Natural killer cell treated with Interleukin-12 subunit alpha and Interleukin-12 subunit beta and Interleukin-15 and Interleukin-18, amount 100 ng/mL, for 72 hours (primary cell): ENCODE measurements at regions not wholly inside any gene's neighbourhood (a gene's known extent, or its start where the extent isn't known, plus 50 kb on each side); places are given as distances from the start of the nearest gene placed in this dataset.

Experiments used
- ATAC-seq, 2 donors: fragments of 150-1000 bp; cut with Tn5 transposase in 1 of 2; sonication (Bioruptor Pico), chemical (Tn5 transposase) in 1 of 2; 2 replicates each; pipeline ENCODE4 v1.10.0; 2021
- DNase-seq: peaks from one replicate; pipeline ENCODE4 v3.0.0; 2022; ENCODE audit warnings: low spot score
- H3K27ac Mint-ChIP-seq, 2 donors: 1 replicate in 1 of 2; 2 replicates in 1 of 2; pipeline ENCODE4 v1.8.0; 2022; ENCODE audit warnings: mixed read lengths in 2 of 2, mild to moderate bottlenecking in 1 of 2, moderate library complexity in 1 of 2
- H3K27me3 Mint-ChIP-seq, 2 donors: 1 replicate in 1 of 2; 2 replicates in 1 of 2; pipeline ENCODE4 v1.8.0; 2022; ENCODE audit warnings: mixed read lengths in 2 of 2
- H3K36me3 Mint-ChIP-seq: one replicate; pipeline ENCODE4 v1.8.0; 2022; ENCODE audit warnings: mixed read lengths
- H3K4me1 Mint-ChIP-seq, 2 donors: 1 replicate in 1 of 2; 2 replicates in 1 of 2; pipeline ENCODE4 v1.8.0; 2022; ENCODE audit warnings: low read depth in 2 of 2, mixed read lengths in 2 of 2, mild to moderate bottlenecking in 1 of 2
- H3K4me3 Mint-ChIP-seq: one replicate; pipeline ENCODE4 v1.8.0; 2022; ENCODE audit warnings: mixed read lengths
- H3K9me3 Mint-ChIP-seq: 2 replicates; pipeline ENCODE4 v1.8.0; 2022; ENCODE audit warnings: mixed read lengths

- no peaks in the 10 kb centered on the region for H3K4me1 Mint-ChIP-seq
- no peak overlapping the region for H3K27ac Mint-ChIP-seq
- ATAC-seq (no peak), DNase-seq (no peak)
- no peak overlapping the region for H3K4me3 Mint-ChIP-seq
- H3K9me3 Mint-ChIP-seq, result peaks cover 3% of the 10 kb centered on the region
- no peaks in the 10 kb centered on the region for H3K27me3 Mint-ChIP-seq
- no peaks in the 10 kb centered on the region for H3K36me3 Mint-ChIP-seq
These were observed 255.6 kb downstream of the DHX15 start for GRCh38 chr4:24328711-24329110.

GRCh38 chr4:24328310-24328709 lies 256.0 kb downstream of the DHX15 start:
- H3K36me3 Mint-ChIP-seq, result no peaks in the 10 kb centered on the region
- DNase-seq, result no peak
- H3K4me3 Mint-ChIP-seq, result no peak overlapping the region
- no peaks in the 10 kb centered on the region for H3K27me3 Mint-ChIP-seq
- ATAC-seq, result no peak
- no peak overlapping the region for H3K27ac Mint-ChIP-seq
- peaks cover 3% of the 10 kb centered on the region for H3K9me3 Mint-ChIP-seq
- no peaks in the 10 kb centered on the region for H3K4me1 Mint-ChIP-seq

- DNase-seq, result no peak
- Mint-ChIP-seq H3K9me3 (peaks cover 7% of the 10 kb centered on the region), H3K27ac (no peak overlapping the region), H3K36me3 (no peaks in the 10 kb centered on the region), H3K27me3 (no peaks in the 10 kb centered on the region), H3K4me1 (no peaks in the 10 kb centered on the region), H3K4me3 (no peak overlapping the region)
- ATAC-seq, result no peak
These were observed 261.4 kb downstream of the DHX15 start for GRCh38 chr4:24322995-24323394.

- Mint-ChIP-seq H3K36me3 (no peaks in the 10 kb centered on the region), H3K4me1 (no peaks in the 10 kb centered on the region), H3K27ac (no peak overlapping the region), H3K27me3 (no peaks in the 10 kb centered on the region), H3K4me3 (no peak overlapping the region), H3K9me3 (peaks cover 7% of the 10 kb centered on the region)
- DNase-seq (no peak), ATAC-seq (no peak)
These were observed 261.8 kb downstream of the DHX15 start for GRCh38 chr4:24322511-24322910.

GRCh38 chr4:24321616-24322015 lies 262.7 kb downstream of the DHX15 start:
- DNase-seq, result no peak
- no peaks in the 10 kb centered on the region for H3K36me3 Mint-ChIP-seq
- ATAC-seq, result no peak
- H3K4me3 Mint-ChIP-seq, result no peak overlapping the region
- H3K9me3 Mint-ChIP-seq, result peaks cover 6% of the 10 kb centered on the region
- H3K4me1 Mint-ChIP-seq, result no peaks in the 10 kb centered on the region
- no peaks in the 10 kb centered on the region for H3K27me3 Mint-ChIP-seq
- H3K27ac Mint-ChIP-seq, result no peak overlapping the region

- Mint-ChIP-seq H3K36me3 (no peaks in the 10 kb centered on the region), H3K4me1 (no peaks in the 10 kb centered on the region), H3K9me3 (peaks cover 3% of the 10 kb centered on the region), H3K27me3 (no peaks in the 10 kb centered on the region), H3K27ac (no peak overlapping the region), H3K4me3 (no peak overlapping the region)
- DNase-seq (no peak), ATAC-seq (no peak)
These were observed 263.2 kb downstream of the DHX15 start for GRCh38 chr4:24321131-24321530.

GRCh38 chr4:24319387-24319786 lies 265.0 kb downstream of the DHX15 start:
- H3K4me3 Mint-ChIP-seq, result no peak overlapping the region
- no peak overlapping the region for H3K27ac Mint-ChIP-seq
- no peaks in the 10 kb centered on the region for H3K27me3 Mint-ChIP-seq
- peaks cover 6% of the 10 kb centered on the region for H3K9me3 Mint-ChIP-seq
- H3K36me3 Mint-ChIP-seq, result no peaks in the 10 kb centered on the region
- DNase-seq (no peak), ATAC-seq (no peak)
- H3K4me1 Mint-ChIP-seq, result no peaks in the 10 kb centered on the region

- Mint-ChIP-seq H3K4me3 (no peak overlapping the region), H3K36me3 (no peaks in the 10 kb centered on the region), H3K27ac (no peak overlapping the region), H3K9me3 (peaks cover 6% of the 10 kb centered on the region), H3K27me3 (no peaks in the 10 kb centered on the region), H3K4me1 (no peaks in the 10 kb centered on the region)
- ATAC-seq (no peak), DNase-seq (no peak)
These were observed 269.3 kb downstream of the DHX15 start for GRCh38 chr4:24315056-24315455.

GRCh38 chr4:24312261-24312913 lies 272.0 kb downstream of the DHX15 start:
- H3K9me3 Mint-ChIP-seq, result peaks cover 9% of the 10 kb centered on the region
- ATAC-seq (no peak), DNase-seq (no peak)
- H3K27me3 Mint-ChIP-seq, result no peaks in the 10 kb centered on the region
- H3K36me3 Mint-ChIP-seq, result no peaks in the 10 kb centered on the region
- no peak overlapping the region for H3K27ac Mint-ChIP-seq
- no peaks in the 10 kb centered on the region for H3K4me1 Mint-ChIP-seq
- no peak overlapping the region for H3K4me3 Mint-ChIP-seq

GRCh38 chr4:24303926-24304325 lies 280.4 kb downstream of the DHX15 start:
- DNase-seq (no peak), ATAC-seq (no peak)
- Mint-ChIP-seq H3K36me3 (no peaks in the 10 kb centered on the region), H3K27me3 (no peaks in the 10 kb centered on the region), H3K4me1 (no peaks in the 10 kb centered on the region), H3K27ac (no peak overlapping the region), H3K4me3 (no peak overlapping the region), H3K9me3 (peaks cover 1% of the 10 kb centered on the region)

- H3K27me3 Mint-ChIP-seq, result no peaks in the 10 kb centered on the region
- DNase-seq (no peak), ATAC-seq (no peak)
- no peaks in the 10 kb centered on the region for H3K9me3 Mint-ChIP-seq
- no peaks in the 10 kb centered on the region for H3K36me3 Mint-ChIP-seq
- H3K27ac Mint-ChIP-seq, result no peak overlapping the region
- no peaks in the 10 kb centered on the region for H3K4me1 Mint-ChIP-seq
- no peak overlapping the region for H3K4me3 Mint-ChIP-seq
These were observed 285.4 kb downstream of the DHX15 start for GRCh38 chr4:24298911-24299310.

- ATAC-seq (no peak), DNase-seq (no peak)
- Mint-ChIP-seq H3K36me3 (no peaks in the 10 kb centered on the region), H3K4me1 (no peaks in the 10 kb centered on the region), H3K27me3 (no peaks in the 10 kb centered on the region), H3K27ac (no peak overlapping the region), H3K9me3 (peaks cover 12% of the 10 kb centered on the region), H3K4me3 (no peak overlapping the region)
These were observed 297.3 kb downstream of the DHX15 start for GRCh38 chr4:24287096-24287495.

- H3K36me3 Mint-ChIP-seq, result no peaks in the 10 kb centered on the region
- no peaks in the 10 kb centered on the region for H3K27me3 Mint-ChIP-seq
- no peak for ATAC-seq
- no peaks in the 10 kb centered on the region for H3K4me1 Mint-ChIP-seq
- no peak overlapping the region for H3K27ac Mint-ChIP-seq
- H3K9me3 Mint-ChIP-seq, result peaks cover 12% of the 10 kb centered on the region
- DNase-seq, result no peak
- no peak overlapping the region for H3K4me3 Mint-ChIP-seq
These were observed 298.6 kb downstream of the DHX15 start for GRCh38 chr4:24285759-24286158.

- DNase-seq (no peak), ATAC-seq (no peak)
- H3K36me3 Mint-ChIP-seq, result peaks cover 4% of the 10 kb centered on the region
- peaks cover 7% of the 10 kb centered on the region for H3K9me3 Mint-ChIP-seq
- H3K4me1 Mint-ChIP-seq, result no peaks in the 10 kb centered on the region
- H3K27ac Mint-ChIP-seq, result no peak overlapping the region
- H3K27me3 Mint-ChIP-seq, result no peaks in the 10 kb centered on the region
- no peak overlapping the region for H3K4me3 Mint-ChIP-seq
These were observed 301.9 kb downstream of the DHX15 start for GRCh38 chr4:24282446-24282845.

- H3K27me3 Mint-ChIP-seq, result no peaks in the 10 kb centered on the region
- no peak overlapping the region for H3K4me3 Mint-ChIP-seq
- peaks cover 8% of the 10 kb centered on the region for H3K9me3 Mint-ChIP-seq
- H3K4me1 Mint-ChIP-seq, result no peaks in the 10 kb centered on the region
- no peak overlapping the region for H3K27ac Mint-ChIP-seq
- H3K36me3 Mint-ChIP-seq, result peaks cover 4% of the 10 kb centered on the region
- ATAC-seq, result no peak
- no peak for DNase-seq
These were observed 304.4 kb downstream of the DHX15 start for GRCh38 chr4:24279911-24280375.
